ENCODE measurements at regions not wholly inside any gene's neighbourhood (a gene's known extent, or its start where the extent isn't known, plus 50 kb on each side); places are given as distances from the start of the nearest gene placed in this dataset.

DNA sequence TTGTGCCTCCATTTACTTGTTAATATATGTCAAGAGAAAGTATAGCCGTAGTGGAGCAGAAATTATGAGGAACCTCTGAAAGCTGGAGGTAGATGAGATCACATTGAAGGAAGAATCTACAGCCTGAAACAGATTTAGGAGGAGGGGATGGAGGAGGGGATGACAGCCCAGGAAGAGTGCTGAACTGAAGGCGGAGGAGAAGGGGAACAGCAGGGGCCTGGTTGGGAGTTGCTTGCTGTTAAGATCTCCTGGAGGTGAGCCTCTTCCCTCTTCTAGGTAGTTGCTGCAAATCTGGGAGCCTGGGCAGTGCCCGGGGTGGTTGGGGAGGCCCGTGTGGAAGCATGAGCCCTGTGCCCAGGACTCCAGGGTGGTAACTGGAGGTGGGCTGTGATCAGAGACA, 111.8 kb upstream of the SEMA6A start:
- DNase-seq (ENCODE audit: low read depth), result no peak

DNA sequence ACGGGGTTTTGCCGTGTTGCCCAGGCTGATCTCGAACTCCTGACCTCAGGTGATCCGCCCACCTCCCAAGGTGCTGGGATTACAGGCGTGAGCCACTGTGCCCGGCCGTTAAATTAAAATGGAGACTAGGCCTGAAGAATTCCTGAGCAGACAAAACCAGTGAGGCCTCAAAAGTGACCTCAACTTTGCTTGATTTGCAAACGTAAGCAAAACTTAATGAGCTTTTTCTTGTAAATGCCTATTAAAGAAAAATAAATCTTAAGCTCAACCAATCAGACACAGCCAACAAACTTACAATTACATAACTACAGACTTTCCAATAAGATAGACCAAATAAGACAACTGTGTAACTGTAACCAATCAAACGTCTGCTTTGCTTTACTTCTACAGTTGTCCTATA, 111.3 kb upstream of the SEMA6A start:
- DNase-seq (ENCODE audit: low read depth), result no peak

- no peak for DNase-seq (ENCODE audit: low read depth)
These were observed 110.4 kb upstream of the SEMA6A start for GRCh38 chr5:116685069-116685468.

DNA sequence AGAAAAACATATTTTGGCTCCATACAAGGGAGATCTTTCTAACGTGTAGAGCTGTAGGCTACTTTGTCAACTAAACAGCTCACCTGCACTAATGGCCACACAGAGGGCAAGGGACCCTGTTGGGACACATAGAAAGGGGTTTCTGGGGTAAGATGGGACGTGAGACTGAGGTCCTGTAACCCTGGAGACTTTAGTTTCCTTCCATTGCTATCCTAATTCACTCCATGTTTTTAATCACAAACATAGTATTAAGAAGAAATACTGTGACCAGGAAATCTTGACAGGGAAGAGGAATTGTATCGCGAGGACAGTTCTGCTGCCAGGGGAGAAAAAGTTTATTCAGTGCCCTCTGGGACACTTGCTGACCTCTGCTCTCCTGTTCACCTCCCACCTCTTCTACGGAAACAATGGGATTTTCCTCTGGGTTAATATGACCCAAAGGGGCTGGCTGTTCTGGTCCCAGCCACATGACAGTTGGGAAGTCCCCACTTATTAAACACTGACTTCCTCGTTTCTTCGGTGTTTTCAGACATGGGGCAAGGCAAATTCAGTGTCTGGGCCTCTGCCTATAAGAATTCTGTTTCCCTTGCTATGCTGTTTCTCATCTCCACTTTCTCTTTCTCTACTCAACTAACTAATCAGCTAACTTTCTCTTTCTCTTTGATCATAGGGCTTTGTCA, 106.9 kb upstream of the SEMA6A start:
- DNase-seq (ENCODE audit: low read depth), result no peak

- peak; percentile 20 for DNase-seq (ENCODE audit: low read depth)
These were observed 100.9 kb upstream of the SEMA6A start for GRCh38 chr5:116675626-116675910.

DNA sequence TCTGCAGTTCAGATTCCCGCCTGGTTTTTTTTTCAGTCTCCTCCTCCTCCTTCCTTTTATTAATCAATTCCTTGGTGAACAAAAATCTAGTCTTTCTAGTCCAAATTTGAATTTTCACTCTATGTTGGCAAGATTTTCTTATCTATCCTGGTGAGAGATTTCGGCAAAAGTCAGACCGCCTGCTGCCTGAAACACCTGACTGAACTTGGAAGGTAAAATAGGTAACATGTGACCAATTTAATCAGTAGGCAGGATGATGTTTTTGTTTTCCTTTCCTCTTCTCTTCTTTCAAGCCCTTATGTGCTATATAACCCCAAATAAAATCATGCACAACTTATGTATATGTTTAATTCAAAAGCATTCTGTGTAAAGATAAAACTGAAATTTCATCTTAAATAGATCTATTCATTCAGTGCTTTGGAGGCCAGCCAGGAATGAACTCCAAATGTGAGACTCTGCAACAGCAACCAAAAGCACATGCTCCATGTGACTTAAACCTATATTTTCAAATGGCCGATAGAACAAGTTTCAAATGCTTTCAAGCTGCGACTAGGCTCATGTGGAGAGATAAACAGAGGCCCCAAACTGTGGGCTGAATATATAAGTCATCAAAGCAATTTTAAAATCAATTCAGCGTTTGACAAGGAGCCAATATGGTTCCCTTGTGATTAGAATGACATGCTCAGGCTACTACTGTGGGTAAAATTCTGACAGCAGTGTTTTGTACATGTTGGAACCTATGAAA, 100.4 kb upstream of the SEMA6A start:
- no peak for DNase-seq (ENCODE audit: low read depth)

DNA sequence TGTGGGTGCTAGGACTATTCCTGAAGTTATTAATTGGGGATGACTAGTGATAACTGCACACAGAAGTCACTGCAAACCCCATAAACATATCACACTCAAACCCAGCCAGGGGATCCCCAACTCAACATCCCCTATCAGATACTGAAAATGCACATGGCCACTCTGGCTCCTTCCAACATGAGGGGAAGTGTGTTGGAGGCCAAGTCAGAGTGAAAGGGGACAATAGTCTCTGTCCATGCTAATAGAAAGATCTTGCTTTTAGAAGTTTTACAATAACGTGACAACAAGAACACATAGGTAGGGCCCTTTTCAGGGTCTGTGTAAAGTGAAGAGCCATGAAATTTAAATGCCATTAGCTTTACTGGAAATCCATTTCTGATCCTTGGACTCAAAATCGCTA, 98.8 kb upstream of the SEMA6A start:
- DNase-seq (ENCODE audit: low read depth), result no peak

DNA sequence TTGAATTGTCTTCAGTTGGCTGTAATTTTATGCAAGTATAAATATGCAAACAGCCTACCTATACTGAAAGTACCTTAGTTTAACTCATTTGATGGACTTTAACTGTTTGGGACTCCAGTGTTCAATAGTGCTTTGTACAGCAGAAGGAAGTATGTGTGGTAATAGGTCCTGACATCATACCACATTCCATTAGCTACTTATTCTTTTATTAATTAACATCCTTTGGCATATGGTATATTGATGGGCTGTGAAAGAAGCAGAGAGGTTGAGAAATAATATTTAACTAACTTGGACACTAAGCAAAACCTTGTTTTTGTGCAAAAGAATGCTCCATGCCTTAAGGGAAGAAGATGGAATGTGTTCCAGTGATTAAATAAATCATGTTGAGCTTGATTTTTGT, 97.6 kb upstream of the SEMA6A start:
- DNase-seq (ENCODE audit: low read depth), result no peak

DNA sequence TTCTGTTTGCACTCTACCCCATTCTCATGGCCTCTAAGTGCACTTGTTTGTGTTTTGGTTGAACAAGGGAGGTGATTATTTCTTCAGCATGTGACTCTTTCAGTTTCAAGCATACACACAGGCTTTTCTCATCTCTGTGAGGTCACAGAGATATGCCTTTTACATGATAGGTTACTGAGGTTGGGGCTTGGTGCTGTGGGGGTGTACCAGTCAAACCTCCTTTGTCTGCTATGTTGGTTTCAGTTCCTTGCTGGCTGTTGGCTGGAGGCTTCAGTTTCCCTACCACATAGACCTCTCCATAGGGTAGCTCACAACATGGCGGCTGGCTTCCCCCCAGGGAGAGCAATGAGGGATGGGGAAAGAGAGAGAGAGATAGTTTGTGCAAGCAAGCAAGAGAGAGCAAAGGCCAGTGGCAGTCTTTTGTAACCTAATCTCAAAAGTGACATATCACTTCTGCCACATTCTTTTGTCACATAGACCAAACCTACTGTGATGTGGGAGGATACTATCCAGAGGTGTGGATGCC, 96.7 kb upstream of the SEMA6A start:
- no peak for DNase-seq (ENCODE audit: low read depth)

- DNase-seq (ENCODE audit: low read depth), result no peak
These were observed 94.8 kb upstream of the SEMA6A start for GRCh38 chr5:116669261-116670031.

DNA sequence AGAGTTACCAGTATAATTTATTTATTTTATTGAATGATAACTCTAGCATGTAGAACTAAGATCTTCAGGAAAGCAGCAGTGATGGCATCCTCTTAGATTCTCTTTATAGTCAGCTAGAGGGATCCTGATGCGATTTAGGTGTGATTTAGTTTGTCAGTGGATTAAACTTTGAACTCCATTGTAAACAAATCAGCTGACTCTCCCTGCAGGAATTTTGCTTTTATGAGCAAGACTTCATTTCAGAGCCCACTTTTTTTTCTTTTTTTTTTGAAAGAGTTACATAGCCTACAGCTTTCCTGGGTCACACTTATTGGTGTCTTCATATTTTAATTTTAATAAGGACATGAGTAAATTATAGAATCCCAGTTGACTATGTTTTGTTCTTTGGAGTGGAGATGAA, 93.8 kb upstream of the SEMA6A start:
- DNase-seq (ENCODE audit: low read depth), result no peak

GRCh38 chr5:116666901-116667300, 92.3 kb upstream of the SEMA6A start:
- DNase-seq (ENCODE audit: low read depth), result no peak

DNA sequence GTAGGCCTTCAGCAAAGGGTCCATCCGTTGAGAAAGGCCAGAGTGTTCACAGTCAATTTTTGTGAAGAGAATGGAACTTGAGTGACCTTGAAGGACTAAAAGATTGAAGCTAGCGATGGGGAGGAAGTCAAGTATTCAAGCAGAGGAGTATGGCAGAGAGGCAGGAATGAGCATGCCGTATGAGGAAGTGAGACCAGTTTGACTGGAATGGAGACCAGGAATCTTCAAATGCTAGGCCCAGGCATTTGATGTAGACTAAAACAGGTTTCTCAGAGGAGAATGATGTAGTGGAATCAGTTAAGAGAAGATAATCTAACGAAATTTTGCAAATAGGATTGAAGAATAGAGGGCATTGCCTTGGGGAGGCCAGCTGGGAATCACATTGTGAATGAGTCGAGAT, 90.4 kb upstream of the SEMA6A start:
- no peak for DNase-seq (ENCODE audit: low read depth)

- no peak for DNase-seq (ENCODE audit: low read depth)
These were observed 88.5 kb upstream of the SEMA6A start for GRCh38 chr5:116663081-116663480.

DNA sequence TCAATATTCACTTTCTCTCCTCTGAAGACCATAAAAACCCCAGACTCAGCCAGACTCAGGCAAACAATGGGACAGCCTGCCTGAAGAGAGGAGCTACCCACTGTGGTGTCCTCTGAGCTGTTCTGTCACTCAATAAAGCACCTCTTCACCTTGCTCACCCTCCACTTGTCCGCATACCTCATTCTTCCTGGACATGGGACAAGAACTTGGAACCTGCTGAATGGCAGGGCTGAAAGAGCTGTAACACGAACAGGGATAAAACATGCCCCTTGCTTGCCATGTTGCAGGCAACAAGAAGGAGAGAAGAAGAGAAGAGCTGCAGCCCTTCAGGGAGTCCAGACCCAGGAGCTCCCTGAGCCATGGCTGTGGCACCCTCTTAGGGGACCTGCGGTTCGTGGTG, 86.8 kb upstream of the SEMA6A start:
- DNase-seq (ENCODE audit: low read depth), result no peak

DNA sequence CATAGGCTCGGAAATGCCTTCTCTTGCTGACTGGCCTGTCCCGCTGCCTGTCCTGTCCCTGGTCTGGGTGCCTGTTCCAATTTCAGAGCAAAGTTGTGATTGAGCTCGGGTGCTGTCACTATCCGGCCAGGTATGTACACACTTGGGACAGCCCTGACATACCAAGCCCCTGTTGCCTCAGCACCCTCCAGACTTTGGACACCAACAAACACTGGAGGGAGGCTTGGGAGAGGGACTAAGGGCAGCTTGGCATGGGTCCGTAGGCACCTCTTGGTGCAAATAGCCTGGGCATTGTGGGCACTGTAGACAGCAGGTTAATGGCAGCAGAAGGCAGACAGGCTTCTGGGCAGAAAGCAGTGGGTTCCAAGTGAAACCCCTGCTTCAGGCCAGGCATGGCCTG, 86.3 kb upstream of the SEMA6A start:
- no peak for DNase-seq (ENCODE audit: low read depth)

- DNase-seq (ENCODE audit: low read depth), result no peak
These were observed 84.2 kb upstream of the SEMA6A start for GRCh38 chr5:116658830-116659229.

DNA sequence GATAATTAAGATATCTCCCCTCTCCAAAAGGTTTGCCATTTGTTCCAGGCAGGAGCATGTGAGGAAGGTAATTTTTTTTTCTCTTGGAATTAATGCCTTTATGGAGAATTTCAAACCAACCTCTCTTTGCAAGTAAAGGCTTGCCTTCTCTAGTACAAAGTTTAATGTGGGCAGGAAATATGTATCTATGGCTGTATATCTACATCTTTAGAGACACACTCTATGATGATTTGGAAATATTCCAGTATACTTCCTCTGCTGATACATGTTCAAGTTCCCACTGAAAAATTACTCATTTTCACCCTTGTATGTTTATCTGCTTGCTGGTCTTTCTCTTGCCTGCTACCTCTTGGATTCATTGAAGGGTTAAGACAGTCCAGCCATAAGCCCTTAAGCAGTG, 83.5 kb upstream of the SEMA6A start:
- DNase-seq (ENCODE audit: low read depth), result no peak

DNA sequence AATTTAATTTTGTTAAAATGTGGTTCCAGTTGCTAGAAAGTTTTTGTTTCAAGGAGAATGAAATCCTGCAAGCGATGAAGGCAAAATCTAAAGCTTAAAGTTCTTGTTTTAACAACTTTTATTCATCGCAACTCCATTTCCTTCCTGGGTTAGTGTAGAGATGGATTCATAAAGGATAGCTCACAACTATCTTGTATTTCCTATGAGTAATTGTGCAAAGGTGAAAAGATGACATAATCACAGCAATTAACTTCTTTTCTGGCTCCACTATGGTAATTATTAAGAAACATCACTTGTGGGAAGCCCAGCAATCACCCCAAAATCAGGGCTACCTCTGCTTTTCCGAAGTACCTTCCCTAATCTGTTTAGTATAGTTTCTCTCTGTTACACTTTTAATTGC, 80.8 kb upstream of the SEMA6A start:
- DNase-seq (ENCODE audit: low read depth), result no peak

DNA sequence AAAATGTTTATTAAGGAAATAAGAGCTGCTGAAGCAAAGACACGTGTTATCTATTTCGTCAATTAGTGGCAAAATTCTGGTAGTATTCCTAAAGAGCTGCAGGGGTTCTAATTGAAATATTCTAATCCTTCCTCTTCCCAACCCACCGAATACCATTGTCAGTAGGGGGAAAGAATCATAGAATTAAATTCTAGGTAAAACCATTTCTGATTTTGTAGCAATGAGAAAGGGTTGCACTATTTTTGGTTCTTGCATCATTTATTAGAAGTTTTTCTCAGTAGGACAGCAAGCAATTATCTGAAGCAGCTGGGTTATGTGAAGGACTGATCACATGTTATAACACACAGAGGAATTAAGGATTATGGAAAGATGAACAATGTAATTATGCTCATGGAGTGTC, 80.3 kb upstream of the SEMA6A start:
- no peak for DNase-seq (ENCODE audit: low read depth)

DNA sequence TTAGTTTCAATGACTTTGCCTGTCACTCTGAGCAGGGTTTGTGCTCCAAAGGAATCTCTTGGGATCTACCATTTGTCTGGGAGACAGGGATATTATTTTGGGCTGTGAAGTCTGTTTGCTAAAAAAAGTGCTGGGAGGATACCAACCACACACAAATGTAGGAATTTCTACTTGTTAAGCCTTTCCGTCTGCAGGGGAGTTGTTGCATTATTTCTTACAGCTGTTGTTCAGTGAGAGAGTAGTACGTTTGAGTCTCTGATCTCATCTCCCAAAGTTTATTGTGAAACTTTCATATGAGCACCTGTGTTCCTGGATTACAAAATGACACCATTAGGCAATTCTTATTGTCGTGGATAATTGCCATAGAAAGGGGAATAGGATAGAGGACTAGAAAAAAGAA, 78.3 kb upstream of the SEMA6A start:
- no peak for DNase-seq (ENCODE audit: low read depth)

- peak; percentile 21 for DNase-seq (ENCODE audit: low read depth)
These were observed 77.6 kb upstream of the SEMA6A start for GRCh38 chr5:116652196-116652729.

DNA sequence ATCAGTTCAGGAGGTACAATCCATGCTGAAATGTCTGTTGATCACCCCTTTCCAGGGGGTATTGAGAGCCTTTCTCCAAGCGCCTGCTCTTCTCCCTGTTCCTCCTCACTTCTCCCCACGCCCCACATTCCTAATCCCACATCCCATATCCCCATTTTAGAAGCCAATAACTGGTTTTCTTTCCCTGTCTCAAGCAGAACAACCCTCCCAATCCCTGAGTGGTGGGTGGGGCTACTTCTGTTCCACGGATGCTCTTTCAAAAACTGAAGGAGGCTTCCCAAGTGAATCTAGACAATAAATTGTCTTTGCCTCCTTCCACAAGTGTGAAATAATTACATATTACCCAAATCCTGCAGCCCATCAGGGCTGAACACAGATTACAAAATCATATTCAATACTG, 77.0 kb upstream of the SEMA6A start:
- DNase-seq (ENCODE audit: low read depth), result no peak

All from fibroblast of gingiva (primary cell).